Iris pigment epithelial cell (primary cell): ENCODE measurements at regions not wholly inside any gene's neighbourhood (a gene's known extent, or its start where the extent isn't known, plus 50 kb on each side); places are given as distances from the start of the nearest gene placed in this dataset.

ENCODE experiments used
- DNase-seq: peaks from one replicate; pipeline ENCODE4 v3.0.0-alpha.2; 2011; ENCODE audit warnings: low read depth

- no peak for DNase-seq
These were observed 240.8 kb downstream of the BRD1 start for GRCh38 chr22:49586873-49587272.

- no peak for DNase-seq
These were observed 241.4 kb downstream of the BRD1 start for GRCh38 chr22:49586244-49586748.

- DNase-seq: no peak
These were observed 242.0 kb downstream of the BRD1 start for GRCh38 chr22:49585461-49586243.

GRCh38 chr22:49583886-49584505, 243.7 kb downstream of the BRD1 start:
- no peak for DNase-seq

GRCh38 chr22:49583341-49583740, 244.3 kb downstream of the BRD1 start:
- no peak for DNase-seq

- DNase-seq: no peak
These were observed 245.0 kb downstream of the BRD1 start for GRCh38 chr22:49582678-49583077.

- DNase-seq: no peak
These were observed 245.5 kb downstream of the BRD1 start for GRCh38 chr22:49582181-49582580.

GRCh38 chr22:49580024-49580423, 247.6 kb downstream of the BRD1 start:
- DNase-seq: no peak

GRCh38 chr22:49577168-49578060, 250.3 kb downstream of the BRD1 start:
- no peak for DNase-seq

GRCh38 chr22:49576241-49577141, 251.2 kb downstream of the BRD1 start:
- no peak for DNase-seq

- no peak for DNase-seq
These were observed 252.0 kb downstream of the BRD1 start for GRCh38 chr22:49575703-49576081.

GRCh38 chr22:49574881-49575702, 252.6 kb downstream of the BRD1 start:
- no peak for DNase-seq

- DNase-seq: no peak
These were observed 253.3 kb downstream of the BRD1 start for GRCh38 chr22:49574205-49574880.

GRCh38 chr22:49573109-49573765, 254.4 kb downstream of the BRD1 start:
- DNase-seq: no peak

- no peak for DNase-seq
These were observed 256.3 kb downstream of the BRD1 start for GRCh38 chr22:49571326-49571725.

- DNase-seq: no peak
These were observed 257.4 kb downstream of the BRD1 start for GRCh38 chr22:49570032-49570848.

GRCh38 chr22:49569286-49570031, 258.2 kb downstream of the BRD1 start:
- no peak for DNase-seq

- DNase-seq: no peak
These were observed 258.9 kb downstream of the BRD1 start for GRCh38 chr22:49568751-49569285.
